ENCODE measurements at regions not wholly inside any gene's neighbourhood (a gene's known extent, or its start where the extent isn't known, plus 50 kb on each side); places are given as distances from the start of the nearest gene placed in this dataset.
"Not testable (repeated sequence)": the region's sequence is repeated elsewhere in the genome, so short reads cannot be mapped to it uniquely, and the experiment has no call there.

DNA sequence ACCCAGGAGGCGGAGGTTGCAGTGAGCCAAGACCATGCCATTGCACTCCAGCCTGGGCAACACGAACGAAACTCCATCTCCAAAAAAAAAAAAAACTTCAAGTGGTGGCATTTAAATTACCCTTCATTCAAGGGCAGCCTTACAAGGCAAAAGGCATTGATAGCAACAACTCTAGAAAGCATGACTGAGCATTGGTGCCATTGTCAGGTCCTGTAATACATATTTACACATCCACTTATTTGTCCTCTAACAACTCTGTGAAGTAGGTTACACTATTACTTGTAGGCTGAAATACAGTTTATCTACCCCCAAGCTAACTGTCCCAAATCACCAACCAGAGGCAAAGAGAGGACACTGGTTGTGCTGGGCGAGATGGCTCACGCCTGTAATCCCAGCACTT is 52.7 kb upstream of the LARP1 start:
- no peak for FAIRE-seq

DNA sequence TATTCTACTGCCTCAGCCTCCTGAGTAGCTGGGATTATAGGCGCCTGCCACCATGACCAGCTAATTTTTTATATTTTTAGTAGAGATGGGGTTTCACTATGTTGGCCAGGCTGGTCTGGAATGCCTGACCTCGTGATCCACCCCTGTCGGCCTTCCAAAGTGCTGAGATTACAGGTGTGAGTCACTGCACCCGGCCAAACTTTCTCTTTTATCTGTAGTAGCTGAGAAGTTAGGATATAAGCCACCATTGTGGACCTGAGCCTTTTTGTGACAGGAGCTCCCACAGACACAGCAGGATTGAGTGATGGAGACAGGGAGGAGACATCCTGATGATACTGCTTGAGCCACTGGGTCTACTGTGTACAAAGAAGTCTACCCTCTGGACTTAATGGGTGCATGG is 53.5 kb upstream of the LARP1 start:
- not testable (repeated sequence) for DNase-seq (ENCODE audit: insufficient read length, low spot score); FAIRE-seq

More for the DNA sequence above, 52.7 kb upstream of the LARP1 start:
- DNase-seq (ENCODE audit: insufficient read length, low spot score) = no peak

DNA sequence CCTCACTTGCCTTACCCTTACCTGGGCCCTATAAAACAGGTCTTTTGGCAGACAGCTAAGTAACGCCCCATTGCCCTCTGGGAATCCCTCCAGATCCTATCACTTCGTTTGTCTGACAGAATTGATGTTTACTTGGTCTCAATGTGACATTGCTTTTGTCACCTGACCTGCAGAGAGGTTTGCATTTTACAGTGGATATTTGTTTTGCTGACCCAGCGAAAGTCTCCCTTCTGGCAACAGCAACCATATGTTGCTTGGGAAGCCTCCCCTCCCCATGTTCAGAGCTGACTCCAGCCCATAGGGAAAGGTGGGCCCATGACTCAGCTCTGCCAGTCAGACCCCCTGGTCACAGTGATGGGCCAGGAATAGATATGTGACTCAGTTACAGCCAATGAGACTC is 54.0 kb upstream of the LARP1 start:
- DNase-seq (ENCODE audit: insufficient read length, low spot score) (no peak), FAIRE-seq (no peak)

DNA sequence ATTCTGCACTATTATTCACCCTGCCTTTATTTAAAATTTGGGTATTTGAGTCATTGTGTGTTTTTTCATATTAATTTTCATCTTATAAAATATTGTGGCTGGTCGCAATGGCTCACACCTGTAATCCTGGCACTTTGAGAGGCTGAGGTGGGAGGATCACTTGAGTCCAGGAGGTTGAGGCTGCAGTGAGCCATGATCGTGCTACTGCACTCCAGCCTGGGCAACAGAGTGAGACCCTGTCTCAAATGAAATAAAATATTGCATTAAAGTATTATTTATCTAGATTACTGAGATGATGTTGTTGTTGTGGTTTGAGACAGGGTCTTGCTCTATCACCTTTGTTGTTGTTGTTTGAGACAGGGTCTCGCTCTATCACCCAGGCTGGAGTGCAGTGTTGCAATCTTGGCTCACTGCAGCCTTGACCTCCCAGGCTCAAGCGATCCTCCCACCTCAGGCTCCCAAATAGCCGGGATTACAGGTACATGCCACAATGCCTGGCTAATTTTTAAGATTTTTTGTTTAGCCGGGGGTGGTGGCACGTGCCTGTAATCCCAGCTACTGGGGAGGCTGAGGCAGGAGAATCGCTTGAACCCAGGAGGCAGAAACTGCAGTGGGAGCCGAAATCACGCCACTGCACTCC is 54.8 kb upstream of the LARP1 start:
- not testable (repeated sequence) for FAIRE-seq; DNase-seq (ENCODE audit: insufficient read length, low spot score)

DNA sequence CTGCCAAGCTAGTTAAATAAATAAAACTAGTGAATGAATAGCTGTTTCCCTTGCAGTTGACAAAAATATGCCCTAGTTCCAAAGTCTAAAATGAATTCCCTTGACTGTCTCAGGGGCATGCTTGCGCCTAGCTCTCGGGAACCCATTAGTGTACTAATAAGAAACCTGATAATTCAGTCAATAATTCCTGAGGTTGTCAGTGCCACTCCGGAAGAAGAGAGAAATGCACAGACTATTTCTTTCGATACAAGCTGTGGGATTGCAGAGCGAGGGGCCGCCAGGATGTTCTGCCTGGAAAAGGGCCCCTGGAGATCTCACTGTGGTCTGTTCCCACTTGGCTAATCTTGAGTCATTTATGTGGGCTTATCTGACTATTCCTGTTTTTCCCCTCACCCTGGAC is 56.4 kb upstream of the LARP1 start:
- DNase-seq (ENCODE audit: insufficient read length, low spot score) (no peak), FAIRE-seq (no peak)

DNA sequence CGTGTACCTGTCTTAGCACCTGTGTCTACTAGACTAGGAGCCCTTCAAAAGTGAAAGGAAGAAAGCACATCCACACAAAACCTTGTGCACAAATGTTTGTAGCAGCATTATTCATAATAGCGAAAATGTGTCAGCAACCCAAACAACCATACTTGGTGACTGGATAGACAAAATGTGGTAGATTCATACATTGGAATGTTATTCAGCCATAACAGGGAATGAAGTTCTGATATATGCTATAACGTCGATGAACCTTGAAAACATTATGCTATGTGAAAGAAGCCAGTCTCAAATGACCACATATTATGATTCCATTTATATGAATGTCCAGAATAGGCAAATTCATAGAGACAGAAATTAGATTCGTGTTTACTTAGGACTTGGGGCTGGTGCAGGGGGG is 57.8 kb upstream of the LARP1 start:
- DNase-seq (ENCODE audit: insufficient read length, low spot score) (no peak), FAIRE-seq (no peak)

DNA sequence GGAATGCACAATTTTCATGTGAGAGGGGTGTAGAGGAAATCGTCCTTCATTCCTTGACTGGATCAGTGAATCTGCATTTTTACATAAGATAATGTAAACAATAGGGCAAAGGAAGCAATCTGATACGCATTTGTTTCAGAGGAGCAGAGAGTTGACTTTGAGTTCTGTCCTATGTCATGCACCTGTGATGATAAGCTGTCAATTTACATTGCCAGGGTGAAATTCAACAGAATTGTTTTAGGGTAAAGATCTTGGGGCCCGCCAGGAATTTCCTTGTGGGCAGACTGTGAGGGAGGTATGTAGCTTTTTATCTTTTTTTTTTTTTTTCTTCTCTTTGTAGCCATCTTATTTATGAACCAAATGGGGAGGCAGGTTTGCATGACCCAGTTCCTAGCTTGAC is 58.3 kb upstream of the LARP1 start:
- FAIRE-seq = no peak

DNA sequence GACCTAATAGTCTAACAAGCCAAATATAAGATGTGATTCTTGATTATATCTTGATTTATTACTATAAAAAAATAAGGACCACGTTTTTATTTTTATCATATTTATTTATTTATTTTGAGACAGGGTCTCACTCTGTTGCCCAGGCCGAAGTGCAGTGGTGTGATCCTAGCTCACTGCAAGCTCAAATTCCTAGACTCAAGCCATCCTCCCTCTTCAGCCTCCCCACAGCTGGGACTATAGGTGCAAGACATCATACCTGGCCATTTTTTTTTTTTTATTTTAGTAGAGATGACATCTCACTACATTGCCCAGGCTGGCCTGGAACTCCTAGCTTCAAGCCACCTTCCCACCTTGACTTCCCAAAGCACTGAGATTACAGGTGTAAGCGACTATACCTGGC is 61.0 kb upstream of the LARP1 start:
- no peak for DNase-seq (ENCODE audit: insufficient read length, low spot score)
- no peak for FAIRE-seq

More for the DNA sequence above, 58.3 kb upstream of the LARP1 start:
- DNase-seq (ENCODE audit: insufficient read length, low spot score) = no peak

DNA sequence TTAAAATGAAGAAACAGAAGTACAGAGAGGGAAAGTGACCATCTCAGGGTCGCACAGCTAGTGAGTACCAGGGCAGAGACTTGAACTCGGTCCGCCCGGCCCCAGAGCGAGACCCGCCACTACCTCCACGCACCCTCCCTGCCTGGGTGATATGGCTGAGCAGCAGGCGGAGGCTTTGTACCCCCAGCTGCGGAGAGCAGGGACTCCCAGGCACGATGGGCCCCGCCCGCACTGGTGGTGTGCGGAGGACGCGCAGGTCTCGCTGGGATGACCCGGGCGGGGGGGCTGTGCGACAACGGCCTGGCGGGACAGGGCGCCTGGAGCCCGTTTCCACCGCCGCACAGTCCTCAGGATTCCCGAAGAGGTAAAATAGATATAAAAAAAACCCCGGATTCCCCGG is 64.7 kb upstream of the LARP1 start:
- DNase-seq (ENCODE audit: insufficient read length, low spot score) (no peak), FAIRE-seq (no peak)

DNA sequence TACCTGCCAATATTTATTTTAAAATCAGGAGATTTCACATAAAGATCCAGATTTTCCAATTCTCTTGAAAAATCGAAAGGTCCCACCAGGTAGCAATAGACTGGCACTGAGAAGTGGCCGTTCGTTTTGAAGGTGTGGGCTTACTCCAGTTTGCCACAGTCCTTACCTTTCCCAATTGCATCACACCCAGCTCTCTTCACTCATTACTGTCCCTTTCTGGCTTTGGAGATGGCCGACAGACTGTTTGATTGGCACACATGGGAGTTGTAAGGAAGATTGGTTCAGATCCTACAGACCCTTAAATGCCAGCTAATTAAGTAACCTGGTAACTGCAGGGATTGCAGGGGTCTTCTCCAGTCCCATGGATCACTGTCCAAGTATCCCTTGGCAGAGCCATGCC is 68.7 kb upstream of the LARP1 start:
- FAIRE-seq = no peak

DNA sequence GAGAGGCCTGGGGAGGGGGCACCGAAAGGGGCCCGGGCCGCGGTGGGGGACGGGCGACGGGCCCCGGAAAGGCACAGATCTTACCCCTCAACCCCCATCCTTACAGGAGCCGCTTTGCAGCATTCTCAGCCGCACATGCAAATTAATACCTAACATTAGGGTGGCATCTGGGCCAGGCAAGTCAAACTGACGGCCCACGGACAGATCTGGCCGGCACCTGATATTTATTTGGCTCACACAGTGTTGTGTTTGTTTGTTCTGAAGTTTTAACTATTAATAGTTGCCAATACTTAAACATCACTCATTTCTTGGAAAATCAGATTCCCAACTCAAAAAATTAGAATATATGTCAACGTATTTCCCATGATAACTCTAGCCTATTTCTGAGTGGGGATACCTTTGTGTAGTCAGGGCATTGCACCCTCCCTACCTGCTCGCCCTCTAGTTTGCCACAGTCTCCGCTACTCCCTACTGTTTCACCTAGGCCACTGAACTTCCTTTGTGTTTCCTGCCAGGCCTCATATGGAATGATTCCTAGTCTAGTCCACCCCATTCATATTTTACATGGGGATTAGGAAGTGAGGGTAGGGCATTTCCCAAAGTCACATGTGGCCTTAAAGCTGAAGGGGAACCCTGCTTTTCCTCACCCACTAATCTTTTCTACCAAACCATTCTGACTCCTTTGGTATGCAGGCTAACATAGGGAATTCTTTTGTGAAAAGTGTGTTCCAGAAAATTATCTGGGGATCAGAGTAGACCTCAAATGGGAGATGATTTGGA is 71.9 kb upstream of the LARP1 start:
- peak; percentile 21 for FAIRE-seq

More for the DNA sequence above, 68.7 kb upstream of the LARP1 start:
- no peak for DNase-seq (ENCODE audit: insufficient read length, low spot score)

DNA sequence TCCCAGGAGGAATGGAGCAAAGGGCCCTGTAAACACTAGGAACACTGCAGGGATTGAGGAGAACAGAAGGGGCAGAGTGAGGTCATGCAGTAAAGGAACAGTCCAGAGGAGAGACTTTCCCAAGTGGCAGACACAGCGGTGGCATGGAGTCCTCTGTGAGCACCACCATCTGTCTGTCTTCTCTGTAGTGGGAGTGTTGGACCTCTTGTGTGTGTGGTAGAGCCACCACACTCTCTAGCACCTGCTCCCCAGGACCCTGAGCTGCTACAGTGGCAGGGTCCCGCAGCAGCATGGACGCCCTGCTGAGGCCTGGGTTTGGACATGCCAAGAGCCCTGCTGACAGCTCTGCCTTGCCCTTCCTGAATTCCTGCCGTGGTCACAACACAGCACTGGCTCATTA is 75.7 kb upstream of the LARP1 start:
- FAIRE-seq = no peak
- DNase-seq (ENCODE audit: insufficient read length, low spot score) = no peak

More for the DNA sequence above, 71.9 kb upstream of the LARP1 start:
- no peak for DNase-seq (ENCODE audit: insufficient read length, low spot score)

DNA sequence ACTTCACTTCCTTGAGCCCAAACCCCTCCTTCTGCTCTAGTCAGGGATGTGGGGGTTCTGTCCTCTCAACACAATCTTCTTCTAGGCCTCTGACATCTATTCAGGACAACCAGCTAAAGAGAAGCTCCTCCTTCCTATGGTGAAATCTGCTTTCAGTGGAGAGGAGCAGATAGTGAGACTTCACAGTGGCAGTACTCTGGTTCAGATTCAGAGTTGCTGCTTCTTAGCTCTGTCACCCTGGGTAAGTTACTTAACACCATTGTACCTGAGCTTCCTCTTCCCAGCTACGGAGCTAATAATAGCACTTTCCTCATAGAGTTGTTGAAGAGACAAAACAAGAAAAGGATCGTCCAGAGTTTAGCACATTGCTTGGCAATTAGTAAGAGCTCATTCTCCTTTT is 77.3 kb upstream of the LARP1 start:
- DNase-seq (ENCODE audit: insufficient read length, low spot score) (no peak), FAIRE-seq (no peak)

DNA sequence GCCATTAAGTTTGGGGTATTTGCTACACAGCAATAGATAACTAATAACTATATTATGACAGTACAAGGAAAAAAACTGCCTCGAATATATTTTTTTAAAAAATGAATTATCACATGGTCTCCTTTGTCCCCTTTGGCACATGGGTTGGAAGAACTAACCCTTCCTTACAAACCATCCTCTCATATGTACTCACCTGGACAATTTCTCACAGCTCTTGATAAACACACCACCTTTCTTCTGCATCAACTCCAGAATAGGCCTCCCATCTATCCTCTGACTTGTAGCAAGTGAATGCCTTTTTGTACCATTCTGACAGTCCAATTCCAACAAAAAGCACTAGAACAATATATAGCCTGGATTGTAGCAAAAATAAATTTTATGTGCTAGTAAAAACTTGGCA is 78.7 kb upstream of the LARP1 start:
- FAIRE-seq (no peak), DNase-seq (ENCODE audit: insufficient read length, low spot score) (no peak)

DNA sequence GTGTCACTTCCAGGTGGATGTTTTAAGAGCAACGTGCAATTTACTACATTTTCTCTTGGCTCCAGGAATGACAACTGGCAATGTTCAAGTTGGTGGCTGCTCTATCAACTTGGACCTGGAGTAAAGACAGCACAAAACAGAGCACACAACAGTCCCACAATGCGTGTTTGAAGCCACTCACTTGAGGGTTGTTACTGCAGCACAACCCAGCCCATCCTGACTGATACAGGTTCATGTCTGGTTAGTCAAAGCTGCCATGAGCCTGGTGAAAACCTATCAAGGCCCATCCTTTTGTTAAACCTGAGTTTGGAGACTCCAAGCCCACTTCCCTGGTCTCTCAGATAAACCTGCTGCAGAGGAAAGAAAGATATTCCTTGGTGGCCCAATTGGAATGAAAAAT is 81.1 kb upstream of the LARP1 start:
- no peak for DNase-seq (ENCODE audit: insufficient read length, low spot score)
- FAIRE-seq = no peak

DNA sequence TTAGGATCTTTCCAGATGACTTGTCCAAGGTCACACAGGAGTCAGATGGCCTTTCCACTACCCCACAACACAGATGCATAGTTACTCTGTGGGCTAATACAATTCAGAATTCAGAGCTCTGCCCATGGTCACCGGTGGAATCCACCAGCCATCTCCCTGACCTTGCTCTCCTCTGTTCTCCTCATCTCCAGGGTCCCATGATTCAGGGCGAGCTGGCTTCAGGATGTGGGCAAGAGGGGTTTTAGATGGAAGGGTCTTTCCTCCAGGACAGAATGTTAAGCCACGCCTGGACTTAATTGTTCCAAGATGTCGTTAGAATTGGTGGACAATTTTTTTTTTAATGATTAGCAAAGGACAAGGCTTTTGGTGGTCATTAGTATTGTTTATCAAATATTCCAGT is 81.7 kb upstream of the LARP1 start:
- FAIRE-seq (no peak), DNase-seq (ENCODE audit: insufficient read length, low spot score) (no peak)

DNA sequence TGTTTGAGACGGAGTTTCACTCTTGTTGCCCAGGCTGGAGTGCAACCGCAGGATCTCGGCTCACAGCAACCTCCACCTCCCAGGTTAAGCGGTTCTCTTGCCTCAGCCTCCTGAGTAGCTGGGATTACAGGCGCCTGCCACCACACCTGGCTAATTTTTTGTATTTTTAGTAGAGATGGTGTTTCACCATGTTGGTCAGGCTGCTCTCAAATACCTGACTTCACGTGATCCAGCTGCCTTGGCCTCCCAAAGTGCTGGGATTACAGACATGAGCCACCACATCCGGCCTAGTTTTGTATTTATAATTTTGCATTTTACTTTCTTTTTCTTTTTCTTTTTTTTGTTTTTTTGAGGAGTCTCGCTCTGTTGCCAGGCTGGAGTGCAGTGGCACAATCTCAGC is 85.3 kb upstream of the LARP1 start:
- not testable (repeated sequence) for DNase-seq (ENCODE audit: insufficient read length, low spot score); FAIRE-seq

DNA sequence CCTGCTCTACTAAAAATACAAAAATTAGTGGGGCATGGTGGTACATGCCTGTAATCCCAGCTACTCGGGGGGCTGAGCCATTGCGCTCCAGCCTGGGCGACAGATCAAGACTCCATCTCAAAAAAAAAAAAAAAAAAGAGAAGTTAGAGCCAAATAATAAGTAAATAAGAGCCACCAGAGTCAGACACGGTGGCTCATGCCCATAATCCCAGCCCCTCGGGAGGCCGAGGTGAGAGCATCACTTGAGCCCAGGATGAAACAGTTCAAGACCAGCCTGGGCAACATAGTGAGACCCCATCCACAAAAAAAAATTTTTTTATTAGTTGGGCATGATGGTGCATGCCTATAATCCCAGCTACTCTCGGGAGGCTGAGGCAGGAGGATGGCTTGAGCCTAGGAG is 85.8 kb upstream of the LARP1 start:
- no peak for FAIRE-seq
- DNase-seq (ENCODE audit: insufficient read length, low spot score) = no peak

DNA sequence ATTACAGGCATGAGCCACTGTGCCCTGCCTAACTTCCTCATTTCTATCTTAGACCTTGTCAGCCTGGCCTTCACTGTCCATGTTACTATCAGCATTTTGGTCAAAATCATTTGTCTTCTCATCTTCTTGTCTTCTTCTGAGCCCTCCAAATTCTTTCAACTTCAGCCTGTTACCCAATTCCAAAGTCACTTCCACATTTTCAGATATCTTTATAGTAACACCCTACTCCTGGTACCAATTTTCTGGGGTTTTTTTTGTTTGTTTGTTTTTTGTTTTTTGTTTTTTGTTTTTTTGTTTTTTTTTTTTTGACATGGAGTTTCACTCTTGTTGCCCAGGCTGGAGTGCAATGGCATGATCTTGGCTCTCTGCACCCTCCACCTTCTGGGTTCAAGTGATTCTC is 90.3 kb upstream of the LARP1 start:
- FAIRE-seq (no peak), DNase-seq (ENCODE audit: insufficient read length, low spot score) (no peak)

DNA sequence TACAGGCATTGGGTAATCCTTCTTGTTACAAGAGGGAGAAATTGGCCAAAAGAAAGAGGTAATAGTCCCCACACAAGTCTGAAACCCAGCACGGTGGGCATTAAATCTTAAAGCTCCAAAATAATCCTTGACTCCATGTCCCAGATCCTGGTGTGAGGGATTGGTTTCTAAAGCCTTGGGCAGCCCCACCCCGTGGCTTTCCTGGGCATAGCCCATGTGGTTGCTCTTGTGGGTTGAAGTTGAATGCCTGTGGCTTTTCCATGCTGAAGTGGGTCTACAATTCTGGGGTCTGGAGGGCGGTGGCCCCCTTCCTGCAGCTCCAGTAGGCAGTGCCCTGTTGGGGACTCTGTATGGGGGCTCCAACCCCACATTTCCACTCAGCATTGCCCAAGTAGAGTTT is 91.8 kb upstream of the LARP1 start:
- DNase-seq (ENCODE audit: insufficient read length, low spot score) = no peak

DNA sequence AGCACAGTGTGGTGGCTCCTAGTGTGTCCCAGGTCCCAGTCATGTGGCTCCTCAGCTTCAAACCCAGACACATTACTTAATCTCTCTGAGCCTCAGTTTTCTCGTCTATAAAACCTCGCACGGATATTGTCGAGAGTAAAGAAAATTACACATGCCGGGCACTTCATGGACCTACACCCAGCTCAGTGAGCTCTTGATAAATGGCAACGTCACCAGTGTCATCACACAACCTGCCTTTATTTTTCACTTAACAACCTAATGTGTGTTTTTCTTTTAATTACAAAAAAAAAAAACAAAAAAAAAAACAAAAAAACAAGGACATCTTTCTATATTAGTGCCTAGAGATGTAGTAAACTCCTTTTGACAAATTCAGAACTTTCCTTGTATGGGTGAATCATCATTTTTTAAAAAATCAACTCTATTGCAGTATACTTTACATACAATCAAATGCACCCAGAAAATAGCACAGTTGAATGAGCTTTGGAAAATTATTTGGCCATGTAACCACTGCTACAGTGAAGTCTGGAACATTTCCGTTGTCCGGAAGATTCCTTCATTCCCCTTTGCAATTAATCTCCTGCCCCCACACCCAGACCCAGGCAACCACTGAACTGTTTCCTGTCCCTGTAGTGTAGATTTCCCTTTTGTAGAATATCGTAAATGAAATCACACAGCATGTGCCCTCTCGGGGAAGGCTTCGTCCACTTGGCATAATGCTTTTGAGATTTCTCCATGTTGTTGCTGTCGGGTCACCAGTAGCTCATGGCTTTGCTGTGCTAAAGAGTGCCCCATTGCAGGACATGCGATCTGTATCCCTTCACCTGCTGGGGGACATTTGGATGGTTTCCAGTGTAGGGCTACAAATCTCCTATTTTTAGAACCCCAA is 100.4 kb upstream of the LARP1 start:
- FAIRE-seq (peak; percentile 42), DNase-seq (ENCODE audit: insufficient read length, low spot score) (no peak)

More for the DNA sequence above, 91.8 kb upstream of the LARP1 start:
- no peak for FAIRE-seq

All from GM19239 (cell line).